Osteoblast (primary cell): ENCODE measurements at regions not wholly inside any gene's neighbourhood (a gene's known extent, or its start where the extent isn't known, plus 50 kb on each side); places are given as distances from the start of the nearest gene placed in this dataset.

ENCODE experiments used
- DNase-seq: peaks from one replicate; pipeline ENCODE4 v3.0.0; 2011; ENCODE audit warnings: low spot score, mixed read lengths; ENCODE audit not compliant: insufficient read length; ENCODE audit errors: missing footprints
- H2AFZ ChIP-seq: 2 replicates; pipeline ENCODE4 v1.6.0; 2011; ENCODE audit warnings: mild to moderate bottlenecking, low read length
- H3K27ac ChIP-seq: 2 replicates; pipeline ENCODE4 v1.5.1; 2011; ENCODE audit warnings: mild to moderate bottlenecking, low read depth, low read length, moderate library complexity
- H3K27me3 ChIP-seq: 2 replicates; pipeline ENCODE4 v1.6.0; 2012; ENCODE audit warnings: mild to moderate bottlenecking, control low read depth, inconsistent platforms, low read length, moderate library complexity; ENCODE audit not compliant: insufficient read depth
- H3K36me3 ChIP-seq: 2 replicates; pipeline ENCODE4 v1.5.1; 2011; ENCODE audit warnings: mild to moderate bottlenecking, low read length, control low read depth, moderate library complexity; ENCODE audit not compliant: insufficient read depth
- H3K4me1 ChIP-seq: 2 replicates; pipeline ENCODE4 v1.5.1; 2011; ENCODE audit warnings: mild to moderate bottlenecking, low read length, control low read depth, moderate library complexity; ENCODE audit not compliant: insufficient read depth
- H3K4me2 ChIP-seq: 2 replicates; pipeline ENCODE4 v1.6.0; 2011; ENCODE audit warnings: mild to moderate bottlenecking, low read length; ENCODE audit not compliant: insufficient read depth
- H3K4me3 ChIP-seq: fragments of 200-600 bp; sonication (generic); 3 replicates; pipeline ENCODE4 v1.5.1; 2012; ENCODE audit warnings: mild to moderate bottlenecking, low read length, inconsistent platforms; ENCODE audit not compliant: insufficient read depth
- H3K79me2 ChIP-seq: 2 replicates; pipeline ENCODE4 v1.6.0; 2012; ENCODE audit warnings: mild to moderate bottlenecking, low read length, control low read depth, inconsistent platforms; ENCODE audit not compliant: insufficient read depth
- H3K9me3 ChIP-seq: 2 replicates; pipeline ENCODE4 v1.5.1; 2011; ENCODE audit warnings: low read depth, low read length, control low read depth
- H4K20me1 ChIP-seq: 2 replicates; pipeline ENCODE4 v1.6.0; 2012; ENCODE audit warnings: mild to moderate bottlenecking, low read length, control low read depth; ENCODE audit not compliant: insufficient read depth
- TF ChIP-seq, protein P1 (sequence below): IDR thresholded peaks from 2 replicates; pipeline ENCODE4 v1.5.1; 2011; ENCODE audit warnings: mild to moderate bottlenecking, low read depth, low read length, moderate library complexity; ENCODE audit errors: extremely low read depth

DNA sequence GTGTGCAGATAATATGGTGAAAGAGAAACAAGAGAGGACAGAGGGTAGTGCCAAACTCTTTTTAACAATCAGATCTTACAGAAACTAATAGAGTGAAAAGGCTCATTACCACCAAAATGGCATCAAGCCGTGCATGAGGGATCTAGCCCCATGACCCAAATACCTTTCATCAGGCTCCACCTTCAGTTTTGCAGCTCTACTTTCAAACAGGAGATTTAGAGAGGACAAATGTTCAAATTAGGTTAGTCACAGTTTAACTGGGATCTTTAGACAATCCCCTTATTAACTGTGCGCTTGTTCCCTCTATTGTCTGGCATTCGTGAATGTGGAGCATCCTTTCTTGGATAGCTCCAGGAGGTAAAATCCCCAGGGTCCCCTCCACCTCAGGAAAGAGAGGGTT, 1209.3 kb upstream of the CHAC2 start:
- no peak for DNase-seq
- Histone ChIP-seq H2AFZ (no peak overlapping the region), H3K79me2 (no peaks in the 10 kb centered on the region), H3K36me3 (no peaks in the 10 kb centered on the region), H3K4me1 (no peaks in the 10 kb centered on the region), H3K4me2 (no peak overlapping the region), H3K27ac (no peak overlapping the region), H3K4me3 (no peak overlapping the region), H4K20me1 (no peaks in the 10 kb centered on the region), H3K9me3 (no peaks in the 10 kb centered on the region), H3K27me3 (no peaks in the 10 kb centered on the region)
- TF ChIP-seq, protein P1, sequence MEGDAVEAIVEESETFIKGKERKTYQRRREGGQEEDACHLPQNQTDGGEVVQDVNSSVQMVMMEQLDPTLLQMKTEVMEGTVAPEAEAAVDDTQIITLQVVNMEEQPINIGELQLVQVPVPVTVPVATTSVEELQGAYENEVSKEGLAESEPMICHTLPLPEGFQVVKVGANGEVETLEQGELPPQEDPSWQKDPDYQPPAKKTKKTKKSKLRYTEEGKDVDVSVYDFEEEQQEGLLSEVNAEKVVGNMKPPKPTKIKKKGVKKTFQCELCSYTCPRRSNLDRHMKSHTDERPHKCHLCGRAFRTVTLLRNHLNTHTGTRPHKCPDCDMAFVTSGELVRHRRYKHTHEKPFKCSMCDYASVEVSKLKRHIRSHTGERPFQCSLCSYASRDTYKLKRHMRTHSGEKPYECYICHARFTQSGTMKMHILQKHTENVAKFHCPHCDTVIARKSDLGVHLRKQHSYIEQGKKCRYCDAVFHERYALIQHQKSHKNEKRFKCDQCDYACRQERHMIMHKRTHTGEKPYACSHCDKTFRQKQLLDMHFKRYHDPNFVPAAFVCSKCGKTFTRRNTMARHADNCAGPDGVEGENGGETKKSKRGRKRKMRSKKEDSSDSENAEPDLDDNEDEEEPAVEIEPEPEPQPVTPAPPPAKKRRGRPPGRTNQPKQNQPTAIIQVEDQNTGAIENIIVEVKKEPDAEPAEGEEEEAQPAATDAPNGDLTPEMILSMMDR, result no peak

DNA sequence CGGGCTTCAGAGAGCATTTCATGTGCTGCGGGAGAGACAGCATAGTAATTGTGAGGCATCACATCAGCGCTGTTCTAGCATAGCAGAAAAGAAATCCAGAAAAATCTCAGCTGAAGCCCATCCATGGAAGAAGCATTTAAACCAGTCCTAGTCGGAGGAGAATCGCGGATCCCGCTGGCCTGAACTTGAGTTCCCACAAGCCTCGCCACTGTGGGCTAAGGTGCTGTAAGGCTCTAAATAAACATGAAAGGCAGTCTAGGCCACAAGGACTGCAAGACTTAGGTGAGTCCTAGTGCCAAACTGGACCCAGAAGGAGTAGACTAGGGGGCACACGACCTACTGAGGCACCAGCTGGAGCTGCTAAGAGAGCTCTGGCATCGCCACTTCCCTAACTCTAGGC, 1225.3 kb upstream of the CHAC2 start:
- H3K9me3 ChIP-seq, result peaks cover 6% of the 10 kb centered on the region
- H3K4me3 ChIP-seq, result no peak overlapping the region
- H4K20me1 ChIP-seq, result no peaks in the 10 kb centered on the region
- no peak overlapping the region for H3K27ac ChIP-seq
- no peaks in the 10 kb centered on the region for H3K4me1 ChIP-seq
- H3K36me3 ChIP-seq, result no peaks in the 10 kb centered on the region
- DNase-seq, result no peak
- TF ChIP-seq, protein P1, result no peak
- no peak overlapping the region for H2AFZ ChIP-seq
- H3K4me2 ChIP-seq, result no peak overlapping the region
- H3K79me2 ChIP-seq, result no peaks in the 10 kb centered on the region
- no peaks in the 10 kb centered on the region for H3K27me3 ChIP-seq

DNA sequence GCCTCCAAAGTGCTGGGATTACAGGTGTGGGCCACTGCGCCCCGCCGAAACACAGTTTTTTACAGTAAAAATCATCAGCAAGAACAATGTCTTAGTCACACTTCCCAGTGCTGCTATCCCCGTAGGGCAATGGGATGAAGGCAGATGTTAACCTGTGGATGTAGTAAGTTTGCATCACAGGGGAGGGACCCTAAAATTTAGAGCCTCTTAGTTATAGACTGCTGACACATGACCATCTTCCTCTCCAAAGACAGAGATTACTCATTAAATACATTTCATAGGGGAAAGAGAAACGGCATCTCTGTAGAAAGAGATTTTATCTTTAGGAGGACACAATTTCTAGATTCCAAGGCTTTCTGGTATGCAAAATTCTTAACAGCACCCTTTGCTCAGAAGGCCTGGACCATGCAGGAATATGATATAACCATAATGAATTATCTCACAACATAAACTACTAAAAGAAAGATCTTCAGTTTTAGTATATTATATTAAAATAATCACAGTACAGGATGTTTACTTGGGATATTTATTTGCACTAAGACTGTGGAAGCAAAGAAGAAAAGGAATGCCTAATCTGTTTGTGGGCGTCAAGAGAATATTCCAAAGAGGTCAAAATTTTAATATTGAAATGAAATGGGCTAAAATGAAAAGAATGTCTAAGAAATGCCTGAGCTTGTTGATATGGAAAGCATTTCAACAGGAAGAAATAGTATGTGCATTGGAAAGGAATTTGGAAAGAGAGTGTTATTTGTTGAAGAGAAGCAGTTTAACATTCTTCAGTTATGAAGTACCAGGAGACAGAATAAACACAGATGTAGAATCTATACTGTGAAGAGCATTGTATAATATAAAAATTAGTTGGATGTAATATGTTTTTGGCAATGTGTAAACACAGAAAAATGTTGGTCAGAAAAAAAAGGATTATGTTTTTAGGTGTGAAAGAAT, 1228.3 kb upstream of the CHAC2 start:
- TF ChIP-seq, protein P1, result no peak
- peak; percentile 4 for DNase-seq
- peak overlapping the region; percentile 23 for H3K27ac ChIP-seq
- H3K79me2 ChIP-seq, result no peaks in the 10 kb centered on the region
- no peak overlapping the region for H3K4me3 ChIP-seq
- no peak overlapping the region for H3K4me2 ChIP-seq
- H3K36me3 ChIP-seq, result no peaks in the 10 kb centered on the region
- no peaks in the 10 kb centered on the region for H3K9me3 ChIP-seq
- H2AFZ ChIP-seq, result no peak overlapping the region
- H3K4me1 ChIP-seq, result no peaks in the 10 kb centered on the region
- no peaks in the 10 kb centered on the region for H4K20me1 ChIP-seq
- H3K27me3 ChIP-seq, result no peaks in the 10 kb centered on the region

DNA sequence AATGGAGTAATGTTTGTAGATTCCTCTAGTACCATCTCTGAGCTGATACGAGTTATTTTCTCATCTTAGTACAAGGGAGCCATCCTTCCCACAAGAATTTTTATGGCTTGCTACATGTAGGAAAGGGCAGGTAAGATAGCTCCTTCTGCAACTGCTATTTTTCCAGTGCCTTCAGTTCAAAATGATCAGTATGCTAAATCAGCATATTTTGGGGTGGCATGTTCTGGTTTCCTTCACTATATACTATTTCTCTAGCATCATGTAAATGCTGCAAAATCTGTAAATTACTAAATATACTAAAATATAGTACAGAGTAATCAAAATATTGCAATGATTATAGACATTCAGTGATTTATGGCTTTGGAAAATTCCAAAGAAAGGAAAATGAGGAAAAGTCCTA, 1230.0 kb upstream of the CHAC2 start:
- Histone ChIP-seq H2AFZ (no peak overlapping the region), H3K36me3 (no peaks in the 10 kb centered on the region), H3K4me1 (no peaks in the 10 kb centered on the region), H3K9me3 (no peaks in the 10 kb centered on the region), H3K4me3 (no peak overlapping the region), H4K20me1 (no peaks in the 10 kb centered on the region), H3K27ac (no peak overlapping the region), H3K27me3 (no peaks in the 10 kb centered on the region), H3K4me2 (no peak overlapping the region), H3K79me2 (no peaks in the 10 kb centered on the region)
- DNase-seq, result no peak
- TF ChIP-seq, protein P1, result no peak
